Fibroblast of villous mesenchyme (primary cell): ENCODE measurements at regions not wholly inside any gene's neighbourhood (a gene's known extent, or its start where the extent isn't known, plus 50 kb on each side); places are given as distances from the start of the nearest gene placed in this dataset.

Source experiments
- DNase-seq: peaks from one replicate; pipeline ENCODE4 v3.0.0-alpha.2; 2010; ENCODE audit warnings: low read depth
- H3K4me3 ChIP-seq: 2 replicates; pipeline ENCODE4 v1.5.1; 2011; ENCODE audit warnings: low read depth, mild to moderate bottlenecking, low read length
- TF ChIP-seq, protein P1 (sequence below): IDR thresholded peaks from 2 replicates; pipeline ENCODE4 v1.5.1; 2012; ENCODE audit warnings: low read depth, mild to moderate bottlenecking, low read length; ENCODE audit not compliant: insufficient read depth

DNA sequence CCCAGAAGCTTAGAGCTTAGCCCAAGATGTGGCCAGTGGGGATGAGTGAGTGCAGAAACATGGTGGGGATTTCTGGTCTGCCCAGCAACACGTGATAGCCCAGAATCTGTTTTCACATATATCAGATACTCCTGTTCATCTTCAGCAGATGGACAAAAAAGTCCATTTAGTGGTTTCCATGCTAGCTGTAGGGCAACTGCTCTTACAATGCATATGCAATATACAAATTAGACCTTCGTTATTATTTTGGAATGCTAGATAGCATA is 96.9 kb upstream of the SGIP1 start:
- TF ChIP-seq, protein P1, sequence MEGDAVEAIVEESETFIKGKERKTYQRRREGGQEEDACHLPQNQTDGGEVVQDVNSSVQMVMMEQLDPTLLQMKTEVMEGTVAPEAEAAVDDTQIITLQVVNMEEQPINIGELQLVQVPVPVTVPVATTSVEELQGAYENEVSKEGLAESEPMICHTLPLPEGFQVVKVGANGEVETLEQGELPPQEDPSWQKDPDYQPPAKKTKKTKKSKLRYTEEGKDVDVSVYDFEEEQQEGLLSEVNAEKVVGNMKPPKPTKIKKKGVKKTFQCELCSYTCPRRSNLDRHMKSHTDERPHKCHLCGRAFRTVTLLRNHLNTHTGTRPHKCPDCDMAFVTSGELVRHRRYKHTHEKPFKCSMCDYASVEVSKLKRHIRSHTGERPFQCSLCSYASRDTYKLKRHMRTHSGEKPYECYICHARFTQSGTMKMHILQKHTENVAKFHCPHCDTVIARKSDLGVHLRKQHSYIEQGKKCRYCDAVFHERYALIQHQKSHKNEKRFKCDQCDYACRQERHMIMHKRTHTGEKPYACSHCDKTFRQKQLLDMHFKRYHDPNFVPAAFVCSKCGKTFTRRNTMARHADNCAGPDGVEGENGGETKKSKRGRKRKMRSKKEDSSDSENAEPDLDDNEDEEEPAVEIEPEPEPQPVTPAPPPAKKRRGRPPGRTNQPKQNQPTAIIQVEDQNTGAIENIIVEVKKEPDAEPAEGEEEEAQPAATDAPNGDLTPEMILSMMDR: no peak
- no peak for DNase-seq
- no peak overlapping the region for H3K4me3 ChIP-seq

DNA sequence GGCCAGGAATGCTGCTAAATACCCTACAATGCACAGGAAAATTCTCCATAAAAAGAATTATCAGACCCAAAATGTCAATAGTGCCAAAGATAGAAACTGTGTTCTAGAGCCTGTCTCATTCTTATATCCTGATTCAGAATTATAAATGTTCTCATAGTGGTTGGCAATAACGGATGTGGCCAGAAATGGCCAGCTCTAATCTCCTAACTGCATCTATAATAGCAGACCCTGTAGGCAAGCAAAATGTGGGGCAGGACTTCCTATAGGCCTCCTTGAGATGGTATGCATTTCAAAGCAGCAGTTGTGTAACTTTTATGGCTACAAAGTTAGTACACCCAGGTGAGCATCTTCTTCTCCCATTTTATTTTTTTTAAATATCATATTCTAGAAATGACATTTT is 95.9 kb upstream of the SGIP1 start:
- DNase-seq: no peak
- TF ChIP-seq, protein P1: no peak
- no peak overlapping the region for H3K4me3 ChIP-seq

DNA sequence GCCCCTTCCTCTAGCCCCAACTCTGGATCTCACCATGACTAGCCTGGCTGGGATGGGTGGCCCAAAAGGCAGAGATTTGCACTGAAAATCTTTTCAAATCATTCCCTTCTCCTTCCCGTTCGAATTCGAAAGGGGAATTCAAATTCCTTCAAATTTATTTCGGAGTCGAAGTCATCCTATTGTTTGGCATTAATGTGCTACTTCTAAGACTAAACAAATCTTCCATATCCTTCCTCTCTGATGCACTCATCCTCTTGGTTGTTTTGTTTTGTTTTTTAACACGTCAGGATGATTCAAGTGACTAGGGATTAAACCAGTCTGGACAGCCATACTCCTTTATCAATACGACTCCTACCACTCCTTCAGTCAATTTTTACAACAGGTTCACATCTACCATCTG is 95.5 kb upstream of the SGIP1 start:
- H3K4me3 ChIP-seq: no peak overlapping the region
- TF ChIP-seq, protein P1: no peak
- no peak for DNase-seq

DNA sequence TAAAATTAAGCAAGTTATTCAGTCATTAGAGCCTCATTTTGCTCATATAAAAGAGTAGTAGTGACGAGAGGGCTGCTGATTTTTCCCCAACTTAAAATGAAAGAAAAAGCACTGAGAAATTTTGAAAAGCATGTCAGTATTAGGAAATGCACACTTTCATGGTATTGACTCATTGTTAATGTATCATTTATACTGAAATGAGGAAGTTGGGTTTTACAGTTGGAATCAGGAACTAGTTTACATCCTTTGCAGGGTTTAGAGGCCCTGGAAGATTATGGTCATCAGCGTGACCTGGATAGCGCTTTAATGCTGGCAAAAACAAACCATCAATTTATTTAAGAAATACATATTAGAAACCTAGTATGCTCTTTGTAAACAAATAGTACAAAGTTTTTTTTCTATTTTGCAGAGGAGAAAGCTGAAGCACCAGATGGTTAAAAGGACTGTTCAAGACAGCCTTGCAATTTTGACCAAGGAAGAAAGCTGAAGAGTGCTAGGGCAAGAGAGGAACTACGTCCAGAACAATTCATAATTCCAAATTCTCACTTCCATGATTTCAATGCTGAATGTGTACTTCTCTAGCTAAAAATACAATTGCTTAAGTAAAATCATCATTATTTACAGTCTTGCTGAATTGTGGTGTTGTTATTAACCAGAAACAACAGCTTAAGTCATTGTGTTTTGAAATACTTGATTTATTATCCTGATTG is 94.8 kb upstream of the SGIP1 start:
- no peak overlapping the region for H3K4me3 ChIP-seq
- no peak for DNase-seq
- TF ChIP-seq, protein P1: no peak

DNA sequence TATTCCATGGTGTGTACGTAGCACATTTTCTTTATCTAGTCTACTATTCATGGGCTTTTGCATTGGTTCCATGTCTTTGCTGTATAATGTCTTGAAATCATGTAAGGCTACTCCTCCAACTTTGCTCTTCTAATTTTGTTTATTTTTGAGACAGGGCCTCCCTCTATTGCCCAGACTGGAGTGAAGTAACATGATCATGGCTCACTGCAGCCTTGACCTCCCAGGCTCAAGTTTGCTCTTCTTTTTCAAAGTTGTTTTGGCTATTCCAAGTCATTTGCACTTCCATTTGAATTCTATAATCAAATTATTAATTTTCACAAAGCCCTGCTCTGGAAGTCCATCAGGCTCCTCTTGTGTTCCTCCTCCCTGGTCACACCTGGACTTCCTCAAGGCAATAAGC is 90.2 kb upstream of the SGIP1 start:
- H3K4me3 ChIP-seq: no peak overlapping the region
- DNase-seq: no peak
- TF ChIP-seq, protein P1: no peak

DNA sequence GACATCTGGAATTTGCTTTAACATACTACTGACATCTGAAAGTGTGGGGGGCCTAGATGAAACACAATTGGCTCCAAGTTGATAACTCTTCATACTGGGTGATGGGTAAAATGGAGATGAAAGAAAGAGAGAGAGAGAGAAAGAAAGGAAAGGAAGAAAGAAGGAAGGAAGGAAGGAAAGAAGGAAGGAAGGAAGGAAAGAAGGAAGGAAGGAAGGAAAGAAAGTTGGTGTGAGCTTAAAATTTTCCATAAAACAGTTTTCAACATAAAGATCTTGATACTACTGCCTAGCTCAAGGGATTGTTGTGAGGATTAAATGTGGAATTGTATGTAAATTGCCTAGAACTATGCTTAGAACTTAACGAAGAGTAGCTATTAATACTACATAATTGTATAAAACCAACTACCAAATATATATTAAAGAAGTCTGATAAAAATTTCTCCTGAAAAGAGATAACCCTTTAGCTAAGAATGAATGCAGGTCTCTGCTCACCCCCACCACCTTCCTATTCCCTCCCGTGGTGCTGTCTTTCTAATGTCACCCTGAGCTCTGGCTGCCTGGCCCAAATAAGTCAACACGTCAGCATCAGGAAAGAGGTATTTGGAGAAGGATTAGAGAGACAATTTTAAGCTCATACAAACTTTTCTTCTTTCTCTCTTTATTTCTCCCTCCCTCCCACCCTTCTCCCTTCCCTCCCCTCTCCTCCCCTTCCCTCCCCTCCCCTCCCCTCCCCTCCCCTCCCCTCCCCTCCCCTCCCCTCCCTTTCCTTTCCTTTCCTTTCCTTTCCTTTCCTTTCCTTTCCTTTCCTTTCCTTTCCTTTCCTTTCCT is 89.3 kb upstream of the SGIP1 start:
- no peak for DNase-seq
- H3K4me3 ChIP-seq: no peak overlapping the region
- TF ChIP-seq, protein P1: no peak
